ENCODE measurements at regions not wholly inside any gene's neighbourhood (a gene's known extent, or its start where the extent isn't known, plus 50 kb on each side); places are given as distances from the start of the nearest gene placed in this dataset.
A peak's percentile ranks its signal among the peaks of the same experiment; 100 is the strongest.

- ATAC-seq (ENCODE audit: low read depth in 2 of 2), result no peak
- no peak for DNase-seq
- Mint-ChIP-seq H3K4me3 (no peak overlapping the region), H3K36me3 (no peaks in the 10 kb centered on the region), H3K27me3 (peaks cover 21 to 29% (median 25%) of the 10 kb centered on the region in 3 donors), H3K9me3 (no peaks in the 10 kb centered on the region), H3K27ac (no peak overlapping the region), H3K4me1 (no peaks in the 10 kb centered on the region)
Measured at GRCh38 chr2:176388861-176389260, 119.6 kb downstream of the MTX2 start.

- no peak for DNase-seq
- no peak overlapping the region for H3K27ac Mint-ChIP-seq
- no peak for ATAC-seq (ENCODE audit: low read depth in 2 of 2)
- no peaks in the 10 kb centered on the region for H3K9me3 Mint-ChIP-seq
- no peaks in the 10 kb centered on the region for H3K36me3 Mint-ChIP-seq
- no peaks in the 10 kb centered on the region for H3K4me1 Mint-ChIP-seq
- peaks cover 24 to 28% (median 25%) of the 10 kb centered on the region in 3 donors for H3K27me3 Mint-ChIP-seq
- H3K4me3 Mint-ChIP-seq, result no peak overlapping the region
Measured at GRCh38 chr2:176390276-176391147, 121.3 kb downstream of the MTX2 start.

DNA sequence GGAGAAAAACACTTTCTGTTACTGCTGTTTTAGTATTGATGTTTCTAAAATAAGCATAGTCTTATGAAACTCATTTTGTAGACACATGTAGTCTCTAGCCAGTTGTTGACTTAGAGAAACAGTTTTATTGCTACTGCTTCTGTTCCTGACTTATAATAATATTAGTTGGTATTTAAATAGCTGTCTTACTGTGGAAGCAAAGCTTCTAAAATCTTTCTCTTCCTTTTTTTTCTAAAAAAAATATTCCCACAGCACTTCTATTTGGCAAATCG lies 121.8 kb downstream of the MTX2 start:
- H3K9me3 Mint-ChIP-seq, result no peaks in the 10 kb centered on the region
- no peak overlapping the region for H3K4me3 Mint-ChIP-seq
- DNase-seq (no peak), ATAC-seq (ENCODE audit: low read depth in 2 of 2) (no peak)
- no peaks in the 10 kb centered on the region for H3K36me3 Mint-ChIP-seq
- H3K27me3 Mint-ChIP-seq, result peaks cover 20 to 30% (median 29%) of the 10 kb centered on the region in 3 donors
- no peaks in the 10 kb centered on the region for H3K4me1 Mint-ChIP-seq
- H3K27ac Mint-ChIP-seq, result no peak overlapping the region

- no peak for DNase-seq
- Mint-ChIP-seq H3K27ac (no peak overlapping the region), H3K9me3 (no peaks in the 10 kb centered on the region), H3K36me3 (no peaks in the 10 kb centered on the region), H3K27me3 (peaks cover 20 to 32% (median 30%) of the 10 kb centered on the region in 3 donors), H3K4me1 (no peaks in the 10 kb centered on the region), H3K4me3 (no peak overlapping the region)
- no peak for ATAC-seq (ENCODE audit: low read depth in 2 of 2)
Measured at GRCh38 chr2:176392249-176392648, 123.0 kb downstream of the MTX2 start.

- Mint-ChIP-seq H3K4me1 (no peaks in the 10 kb centered on the region), H3K27me3 (peaks cover 19 to 29% (median 28%) of the 10 kb centered on the region in 3 donors), H3K4me3 (no peak overlapping the region), H3K27ac (no peak overlapping the region), H3K36me3 (no peaks in the 10 kb centered on the region), H3K9me3 (no peaks in the 10 kb centered on the region)
- DNase-seq (no peak), ATAC-seq (ENCODE audit: low read depth in 2 of 2) (no peak)
Measured at GRCh38 chr2:176392744-176393414, 123.6 kb downstream of the MTX2 start.

GRCh38 chr2:176395273-176395854 lies 126.1 kb downstream of the MTX2 start:
- H3K4me1 Mint-ChIP-seq, result no peaks in the 10 kb centered on the region
- peak overlapping the region in 2 of 6 donors; percentile 1 to 28 for H3K27ac Mint-ChIP-seq
- peaks cover 22 to 24% (median 22%) of the 10 kb centered on the region in 3 donors for H3K27me3 Mint-ChIP-seq

DNA sequence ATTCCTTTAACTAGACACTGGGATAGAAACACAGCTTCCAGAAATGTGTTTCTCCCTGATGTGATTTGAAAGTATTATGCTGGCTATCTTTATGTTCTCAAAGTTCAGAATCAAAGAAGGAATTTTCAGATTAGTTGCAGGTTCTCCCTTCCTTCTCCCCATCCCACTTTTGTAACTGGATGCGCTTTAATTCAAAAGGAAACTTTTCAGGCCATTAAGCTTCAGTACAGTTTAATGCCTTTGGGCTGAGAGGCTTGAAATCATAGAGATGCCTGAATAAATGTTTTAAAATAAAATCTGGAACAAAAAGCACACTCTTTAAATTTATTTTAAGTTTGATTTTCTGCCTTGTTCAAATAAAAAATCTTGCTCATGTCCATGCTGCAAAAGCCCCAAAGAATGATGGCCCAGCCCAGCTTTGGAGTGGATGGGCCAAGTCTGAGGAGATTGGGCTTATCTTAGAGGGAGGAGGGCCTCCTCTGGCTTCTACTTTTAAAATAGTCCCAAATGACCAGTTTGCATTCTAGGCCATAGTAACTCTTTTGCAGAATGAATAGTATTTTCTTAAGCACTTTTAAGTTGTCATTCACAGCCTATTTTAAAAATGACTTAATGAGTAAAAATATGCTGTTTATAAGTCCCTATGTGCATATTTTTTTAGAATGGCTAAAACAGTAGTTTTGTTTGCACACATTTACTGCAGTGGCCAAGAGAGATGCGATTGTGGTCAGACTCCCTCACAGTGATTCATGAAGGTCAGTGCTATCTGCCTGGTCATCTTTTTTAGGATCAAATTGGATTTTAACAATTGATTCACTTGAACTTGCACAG lies 129.2 kb downstream of the MTX2 start:
- Mint-ChIP-seq H3K4me3 (no peak overlapping the region), H3K27me3 (peaks cover 21 to 22% (median 22%) of the 10 kb centered on the region in 3 donors), H3K27ac (no peak overlapping the region), H3K36me3 (no peaks in the 10 kb centered on the region), H3K4me1 (no peaks in the 10 kb centered on the region), H3K9me3 (peaks cover 0 to 2% (median 0%) of the 10 kb centered on the region in 7 donors)
- DNase-seq (no peak), ATAC-seq (ENCODE audit: low read depth in 2 of 2) (no peak)

More at GRCh38 chr2:176395273-176395854, 126.1 kb downstream of the MTX2 start:
- DNase-seq, result no peak
- Mint-ChIP-seq H3K36me3 (no peaks in the 10 kb centered on the region), H3K4me3 (no peak overlapping the region), H3K9me3 (no peaks in the 10 kb centered on the region)
- ATAC-seq (ENCODE audit: low read depth in 2 of 2), result no peak

DNA sequence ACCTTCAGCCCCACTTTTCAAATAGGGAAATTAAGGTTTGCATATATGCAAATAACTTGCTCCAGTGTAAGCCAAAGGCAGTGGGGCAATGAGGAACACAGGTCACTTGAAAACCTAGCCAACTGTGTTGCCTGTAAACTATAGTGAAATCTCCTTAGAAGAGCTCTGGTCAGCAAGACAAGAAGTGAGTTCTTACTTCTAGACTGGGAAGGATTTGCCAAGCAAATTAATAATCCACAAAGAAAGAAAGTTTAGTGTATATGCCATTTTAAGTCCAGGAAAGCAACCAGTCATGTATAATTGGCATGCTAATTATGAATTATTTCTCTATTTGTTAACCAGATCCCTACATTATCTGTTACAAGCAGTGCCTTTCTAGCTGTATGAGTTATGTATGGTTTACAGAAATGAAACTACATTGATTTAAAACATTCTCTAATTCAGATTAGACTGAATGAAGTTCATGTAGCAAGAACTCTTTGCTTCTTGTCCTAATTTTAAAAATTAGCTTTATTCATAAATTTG lies 129.9 kb downstream of the MTX2 start:
- no peak for DNase-seq
- H3K27me3 Mint-ChIP-seq, result peaks cover 18 to 22% (median 22%) of the 10 kb centered on the region in 3 donors
- H3K36me3 Mint-ChIP-seq, result no peaks in the 10 kb centered on the region
- no peak for ATAC-seq (ENCODE audit: low read depth in 2 of 2)
- H3K27ac Mint-ChIP-seq, result no peak overlapping the region
- no peak overlapping the region for H3K4me3 Mint-ChIP-seq
- no peaks in the 10 kb centered on the region for H3K4me1 Mint-ChIP-seq
- peaks cover 0 to 2% (median 0%) of the 10 kb centered on the region in 7 donors for H3K9me3 Mint-ChIP-seq

GRCh38 chr2:176405477-176405876 lies 136.2 kb downstream of the MTX2 start:
- no peaks in the 10 kb centered on the region for H3K36me3 Mint-ChIP-seq
- H3K4me3 Mint-ChIP-seq, result no peak overlapping the region
- ATAC-seq (ENCODE audit: low read depth in 2 of 2), result no peak
- no peak overlapping the region for H3K27ac Mint-ChIP-seq
- no peak for DNase-seq
- H3K27me3 Mint-ChIP-seq, result peaks cover 9 to 22% (median 13%) of the 10 kb centered on the region in 3 donors
- H3K4me1 Mint-ChIP-seq, result no peaks in the 10 kb centered on the region
- H3K9me3 Mint-ChIP-seq, result peaks cover 0 to 3% (median 0%) of the 10 kb centered on the region in 7 donors

DNA sequence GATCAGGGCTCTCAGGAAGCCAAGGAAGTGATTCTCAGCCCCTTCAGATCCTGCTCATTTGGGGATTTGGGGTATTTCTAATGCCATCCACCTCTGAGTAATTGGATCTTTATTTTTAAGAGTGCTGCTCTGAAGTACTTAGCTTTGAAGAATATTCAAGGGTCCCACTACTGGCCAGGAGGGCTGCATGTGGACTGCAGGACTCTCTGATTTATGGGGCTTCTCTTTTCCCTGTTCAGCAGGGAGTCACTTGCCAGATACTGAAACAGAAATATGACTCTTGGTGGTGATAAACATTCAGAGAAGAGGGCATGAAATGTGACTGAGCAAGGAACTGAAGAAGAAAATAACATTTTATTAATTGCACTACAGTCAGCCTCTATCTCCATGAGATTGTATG lies 138.5 kb downstream of the MTX2 start:
- peaks cover 15 to 42% (median 20%) of the 10 kb centered on the region in 3 donors for H3K27me3 Mint-ChIP-seq
- H3K9me3 Mint-ChIP-seq, result peaks cover 0 to 3% (median 0%) of the 10 kb centered on the region in 7 donors
- H3K4me3 Mint-ChIP-seq, result no peak overlapping the region
- DNase-seq, result no peak
- no peak for ATAC-seq (ENCODE audit: low read depth in 2 of 2)
- no peak overlapping the region for H3K27ac Mint-ChIP-seq
- H3K36me3 Mint-ChIP-seq, result no peaks in the 10 kb centered on the region
- H3K4me1 Mint-ChIP-seq, result no peaks in the 10 kb centered on the region

DNA sequence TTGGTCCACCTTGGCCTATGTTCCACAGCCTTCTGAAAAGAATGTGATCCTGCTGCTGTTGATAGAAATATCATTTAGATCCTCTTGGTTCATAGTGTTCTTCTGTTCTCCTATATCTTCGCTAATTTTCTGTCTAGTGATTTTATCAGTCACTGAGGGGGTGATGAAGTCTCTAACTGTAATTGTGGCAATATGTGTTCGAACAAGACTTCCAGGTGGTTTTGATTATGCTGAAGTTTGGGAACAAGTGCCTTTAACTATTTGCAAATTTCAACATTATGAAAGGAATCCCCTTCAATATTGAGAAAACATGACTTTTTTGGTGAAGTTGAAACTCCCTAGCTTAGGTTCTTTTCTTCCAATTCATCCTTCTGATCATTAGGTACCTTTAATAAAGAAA lies 140.4 kb downstream of the MTX2 start:
- peaks cover 15 to 55% (median 22%) of the 10 kb centered on the region in 3 donors for H3K27me3 Mint-ChIP-seq
- H3K36me3 Mint-ChIP-seq, result no peaks in the 10 kb centered on the region
- H3K27ac Mint-ChIP-seq, result no peak overlapping the region

DNA sequence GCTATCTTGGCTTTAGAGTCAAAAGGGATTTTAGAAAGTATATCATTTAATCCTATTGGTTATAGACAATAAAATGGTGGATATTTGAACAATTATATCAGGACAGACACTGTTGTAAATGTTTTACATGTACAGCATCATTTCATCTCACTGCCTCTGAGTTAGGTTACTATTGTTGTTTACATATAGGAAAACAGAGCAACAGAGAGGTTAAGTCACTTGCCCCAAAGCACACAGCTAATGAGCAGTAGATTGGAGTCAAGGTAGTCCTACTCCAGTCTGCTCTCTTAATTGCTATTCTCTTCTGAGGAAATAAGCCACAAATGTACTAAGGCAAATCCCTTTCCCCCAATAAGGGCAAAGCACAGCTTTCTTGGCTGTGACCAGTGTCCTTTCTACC lies 142.9 kb downstream of the MTX2 start:
- no peak for ATAC-seq (ENCODE audit: low read depth in 2 of 2)
- no peaks in the 10 kb centered on the region for H3K9me3 Mint-ChIP-seq
- H3K4me3 Mint-ChIP-seq, result no peak overlapping the region
- no peak overlapping the region for H3K27ac Mint-ChIP-seq
- H3K27me3 Mint-ChIP-seq, result peaks cover 20 to 63% (median 25%) of the 10 kb centered on the region in 3 donors
- no peak for DNase-seq
- no peaks in the 10 kb centered on the region for H3K4me1 Mint-ChIP-seq
- H3K36me3 Mint-ChIP-seq, result no peaks in the 10 kb centered on the region

More for the DNA sequence above, 140.4 kb downstream of the MTX2 start:
- H3K4me1 Mint-ChIP-seq, result no peaks in the 10 kb centered on the region
- no peak for DNase-seq
- H3K4me3 Mint-ChIP-seq, result no peak overlapping the region
- H3K9me3 Mint-ChIP-seq, result peaks cover 0 to 3% (median 0%) of the 10 kb centered on the region in 7 donors
- no peak for ATAC-seq (ENCODE audit: low read depth in 2 of 2)

GRCh38 chr2:176413786-176414185 lies 144.5 kb downstream of the MTX2 start:
- DNase-seq, result no peak
- Mint-ChIP-seq H3K27ac (no peak overlapping the region), H3K36me3 (no peaks in the 10 kb centered on the region), H3K4me3 (no peak overlapping the region), H3K27me3 (peaks cover 18 to 57% (median 25%) of the 10 kb centered on the region in 3 donors), H3K9me3 (no peaks in the 10 kb centered on the region), H3K4me1 (no peaks in the 10 kb centered on the region)
- ATAC-seq (ENCODE audit: low read depth in 2 of 2), result no peak
